CD4-positive, alpha-beta T cell treated with Interleukin-6 for 4 hours (primary cell): ENCODE measurements at regions not wholly inside any gene's neighbourhood (a gene's known extent, or its start where the extent isn't known, plus 50 kb on each side); places are given as distances from the start of the nearest gene placed in this dataset.
"Not testable (repeated sequence)": the region's sequence is repeated elsewhere in the genome, so short reads cannot be mapped to it uniquely, and the experiment has no call there.

Experiments
- DNase-seq: peaks from one replicate; pipeline ENCODE4 v3.0.0-alpha.2; 2020; ENCODE audit warnings: mixed read lengths

DNA sequence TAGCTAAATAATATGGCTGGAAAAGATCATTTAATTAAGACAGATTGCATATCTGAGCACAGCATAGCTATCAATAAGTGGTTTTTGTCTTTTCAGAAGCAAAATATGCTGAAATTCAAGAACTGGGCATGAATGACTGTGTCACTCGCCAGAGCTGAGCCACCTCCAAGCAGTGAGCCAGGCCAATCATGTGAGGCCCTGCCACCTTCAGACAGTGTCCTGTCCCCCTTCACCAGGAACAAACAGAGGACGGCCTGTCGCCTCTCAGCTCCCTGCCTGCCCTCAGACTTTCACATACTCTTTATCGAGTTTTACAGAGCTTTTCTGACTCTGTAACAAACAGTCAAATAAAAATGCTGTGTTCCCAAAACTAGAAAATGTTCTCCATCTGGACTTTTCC is 171.0 kb upstream of the TSC22D1 start:
- no peak for DNase-seq

DNA sequence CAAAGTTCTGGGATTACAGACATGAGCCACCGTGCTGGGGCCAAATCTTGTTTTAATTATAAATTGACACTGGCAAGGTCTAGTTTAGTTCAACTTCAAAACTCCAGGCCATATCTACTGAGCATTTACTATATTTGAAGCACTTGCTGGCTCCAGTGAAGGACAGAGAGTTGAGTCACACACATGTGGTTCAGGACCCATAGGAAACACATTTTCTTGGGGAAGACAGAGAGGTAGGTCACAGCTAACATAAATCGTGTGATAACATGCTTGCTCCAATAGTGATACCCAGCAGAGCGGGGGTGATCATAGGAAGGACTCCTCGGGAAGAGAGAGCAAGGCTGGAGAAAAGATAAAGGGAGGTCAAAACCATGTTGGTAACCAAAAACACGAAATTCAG is 170.6 kb upstream of the TSC22D1 start:
- DNase-seq = no peak

DNA sequence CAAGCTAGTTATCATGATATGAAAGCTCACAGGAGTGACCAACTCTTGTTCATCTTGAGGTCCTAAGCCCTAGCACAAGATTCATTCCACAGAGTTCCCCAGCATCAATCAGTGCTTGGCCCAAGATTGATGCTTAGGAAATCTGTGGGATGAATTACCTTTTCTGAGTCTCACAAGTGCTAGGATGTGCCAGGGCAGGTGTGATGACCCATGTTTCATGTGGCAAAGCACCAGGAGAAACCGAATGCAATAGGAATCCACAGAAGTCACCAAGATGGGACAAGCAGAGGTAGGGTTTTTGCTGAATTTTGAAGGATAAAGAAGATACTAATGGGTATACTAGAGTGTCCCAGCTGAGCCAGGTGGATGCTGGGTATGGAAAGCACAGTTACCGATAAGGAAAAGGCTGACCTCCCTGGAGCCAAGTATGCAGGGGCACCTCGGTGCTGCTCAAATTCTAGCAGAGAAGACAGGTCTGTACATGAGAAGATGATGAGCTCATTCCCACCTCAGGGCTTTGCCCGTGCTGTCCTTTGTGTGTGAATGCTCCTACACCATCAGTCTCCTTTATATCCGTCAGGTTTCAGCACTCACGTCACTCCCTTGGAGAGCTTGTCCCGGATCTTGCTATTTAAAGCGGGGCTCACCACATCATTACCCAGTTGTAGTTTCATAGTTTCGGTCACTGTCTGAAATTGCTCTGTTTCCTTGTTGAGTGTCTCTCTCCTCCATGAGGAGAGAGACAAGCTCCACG is 168.9 kb upstream of the TSC22D1 start:
- no peak for DNase-seq

DNA sequence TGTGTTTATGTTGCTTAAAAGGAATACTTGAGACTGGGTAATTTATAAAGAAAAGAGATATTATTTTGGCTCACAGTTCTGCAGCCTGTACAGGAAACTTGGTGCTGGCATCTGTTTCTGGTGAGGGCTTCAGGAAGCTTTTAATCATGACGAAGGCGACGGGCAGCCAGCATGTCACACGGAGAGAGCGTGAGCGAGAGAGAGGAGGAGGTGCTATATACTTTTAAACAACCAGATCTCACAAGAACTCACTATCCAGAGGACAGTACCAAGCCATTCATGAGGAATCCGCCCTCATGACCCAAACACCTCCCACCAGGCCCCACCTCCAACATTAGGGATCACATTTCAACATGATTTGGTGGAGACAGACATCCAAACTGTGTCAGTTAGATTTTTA is 163.4 kb upstream of the TSC22D1 start:
- DNase-seq = no peak

DNA sequence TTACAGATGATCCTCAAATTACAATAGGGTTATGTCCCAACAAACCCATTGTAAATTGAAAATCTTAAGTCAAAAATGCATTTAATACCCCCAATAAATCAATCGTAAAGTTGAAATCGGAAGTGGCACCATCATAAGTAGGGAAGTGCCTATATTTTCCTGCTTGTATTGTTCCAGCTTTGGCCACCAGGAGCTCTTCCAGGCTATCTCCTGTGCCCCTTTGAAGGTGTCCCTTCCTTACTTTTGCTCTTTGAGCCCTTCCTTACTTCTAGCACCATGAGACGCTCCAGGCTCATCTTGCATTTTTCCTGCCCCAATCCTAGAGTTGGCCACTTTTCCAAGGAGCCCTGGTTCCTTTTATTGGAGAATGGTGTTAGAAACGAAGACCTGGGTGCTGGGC is 163.0 kb upstream of the TSC22D1 start:
- DNase-seq = no peak

DNA sequence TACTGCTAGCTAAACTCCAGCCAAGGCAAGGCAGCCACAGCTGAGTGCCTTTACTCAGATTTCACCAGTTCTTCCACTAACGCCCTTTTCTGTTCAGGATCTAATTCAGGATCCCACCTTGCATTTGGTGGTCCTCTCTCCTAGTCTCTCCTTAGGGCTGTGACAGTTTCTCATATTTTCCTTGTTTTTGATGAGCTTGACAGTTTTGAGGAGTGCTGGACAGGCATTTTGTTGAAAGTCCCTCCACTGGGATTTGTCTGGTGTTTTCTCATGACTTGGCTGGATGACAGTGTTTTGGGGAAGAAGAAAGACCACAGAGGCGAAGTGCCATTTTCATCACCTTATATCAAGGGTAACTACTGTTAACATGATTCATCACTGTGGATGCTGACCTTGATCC is 162.3 kb upstream of the TSC22D1 start:
- no peak for DNase-seq

DNA sequence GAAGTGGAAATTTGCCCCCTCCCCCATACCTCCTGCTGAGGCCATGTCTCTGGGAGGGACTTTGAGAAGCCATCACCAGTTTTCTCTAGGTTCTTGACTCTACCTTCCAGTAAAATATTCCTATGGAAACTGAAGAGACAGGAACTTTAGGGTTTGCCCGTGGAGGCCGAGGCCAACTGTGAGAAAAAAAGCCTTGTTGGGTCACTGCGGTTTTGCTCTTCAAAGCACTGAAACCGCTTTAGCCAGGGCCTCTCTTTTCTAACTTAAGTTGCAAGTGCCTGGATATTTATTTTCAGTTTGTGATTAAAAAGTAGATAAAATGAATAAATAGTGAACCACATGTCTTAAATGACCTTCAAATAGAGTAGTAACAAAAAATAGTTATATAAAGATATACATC is 159.7 kb upstream of the TSC22D1 start:
- no peak for DNase-seq

DNA sequence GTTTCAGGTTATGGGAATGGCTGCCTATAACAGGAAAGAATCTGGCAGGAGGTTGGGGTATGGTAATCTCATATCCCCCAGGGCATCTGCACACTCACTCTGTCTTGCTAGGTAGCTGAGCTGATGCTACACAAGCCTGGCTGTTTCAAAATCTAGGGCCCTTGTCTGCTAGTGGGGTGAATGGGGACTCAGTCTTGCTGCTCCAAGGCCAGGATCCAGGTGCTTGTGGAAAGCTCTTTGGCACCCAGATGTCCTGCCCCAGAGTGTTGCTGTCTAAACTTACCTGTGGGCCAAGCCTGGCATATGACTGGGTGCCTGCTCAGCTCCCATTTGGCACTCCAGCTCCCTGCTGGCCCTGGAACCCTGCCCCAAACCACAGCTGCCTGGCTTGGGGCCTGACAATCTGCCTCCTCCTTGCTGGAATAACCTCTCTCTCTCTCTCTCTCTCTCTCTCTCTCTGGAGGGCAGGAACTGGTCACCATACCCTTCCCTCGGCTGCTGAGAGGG is 158.1 kb upstream of the TSC22D1 start:
- no peak for DNase-seq

DNA sequence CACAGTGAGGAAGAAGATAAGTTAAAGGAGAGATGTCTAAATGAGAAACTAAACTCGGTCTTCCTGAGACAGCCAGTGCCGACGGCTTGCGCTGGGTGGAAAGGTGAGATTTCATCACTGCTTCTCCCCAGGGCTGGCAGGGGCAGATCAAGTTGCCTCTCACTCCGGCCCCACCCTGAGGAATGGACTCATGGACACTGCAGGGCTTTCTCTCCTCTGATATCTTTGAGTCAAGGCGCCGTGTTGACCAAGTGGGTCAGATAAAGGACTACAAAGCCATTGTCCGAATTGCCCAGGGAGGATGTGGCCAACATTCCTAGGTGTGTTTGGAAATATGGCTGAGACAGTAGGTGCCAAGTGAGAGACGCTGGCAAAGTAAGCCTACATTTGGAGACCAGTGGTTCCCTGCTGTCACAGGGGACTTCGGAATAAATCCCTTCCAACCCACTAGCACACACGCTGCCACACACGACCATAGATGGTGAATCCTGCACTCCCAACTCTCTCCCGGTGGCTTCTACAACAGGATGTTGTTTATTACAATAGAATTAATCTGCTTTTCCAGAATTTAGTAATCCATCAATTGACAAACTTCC is 156.5 kb upstream of the TSC22D1 start:
- no peak for DNase-seq

DNA sequence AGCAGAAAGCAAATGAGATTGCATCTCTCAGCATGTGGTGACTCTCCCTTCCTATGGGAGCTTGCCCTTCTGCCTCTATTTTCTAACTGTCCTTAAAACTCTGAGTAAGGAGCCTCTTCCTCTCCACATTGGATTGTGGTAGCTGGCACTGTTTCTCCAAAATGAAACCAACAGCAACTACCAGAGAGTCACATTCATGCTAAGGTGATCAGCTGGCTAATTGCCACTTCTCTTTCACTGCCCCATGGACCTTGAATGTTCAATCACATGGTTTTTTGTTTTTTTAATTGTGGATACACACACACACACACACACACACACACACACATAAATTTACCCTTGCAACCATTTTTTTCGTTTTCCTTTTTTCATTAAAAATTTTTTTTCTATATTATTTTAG is 154.7 kb upstream of the TSC22D1 start:
- no peak for DNase-seq

DNA sequence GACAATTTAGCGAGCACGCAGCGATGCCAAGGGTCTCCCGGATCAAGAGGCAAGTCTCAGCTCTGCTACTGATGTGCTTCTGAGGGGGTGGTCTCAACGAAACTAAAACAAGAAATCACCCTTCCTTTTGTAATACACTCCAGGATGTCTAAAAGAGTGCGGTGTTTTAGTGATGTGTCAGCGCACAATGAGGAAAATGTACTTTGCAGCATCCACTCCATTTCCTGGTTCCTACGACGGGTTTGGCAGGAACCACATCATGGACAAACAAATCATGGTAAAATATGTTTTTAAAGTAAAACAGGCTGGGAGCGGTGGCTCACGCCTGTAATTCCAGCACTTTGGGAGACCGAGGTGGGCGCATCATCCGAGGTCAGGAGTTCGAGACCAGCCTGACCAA is 154.0 kb upstream of the TSC22D1 start:
- no peak for DNase-seq

DNA sequence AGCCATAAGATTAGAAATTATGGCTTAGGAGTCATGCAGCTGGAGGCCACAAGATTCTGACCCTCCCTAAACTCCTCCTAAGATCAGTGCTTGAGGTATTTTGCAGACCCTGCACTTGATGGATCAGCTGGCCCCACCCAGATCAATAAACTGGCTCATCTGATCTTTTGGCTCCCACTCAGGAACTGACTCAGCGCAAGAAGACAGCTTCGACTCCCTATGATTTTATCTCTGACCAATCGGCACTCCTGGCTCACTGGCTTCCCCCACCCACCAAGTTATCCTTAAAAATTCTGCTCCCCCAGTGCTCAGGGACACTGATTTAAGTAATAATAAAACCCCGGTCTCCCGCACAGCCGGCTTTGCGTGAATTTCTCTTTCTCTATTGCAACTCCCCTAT is 151.5 kb upstream of the TSC22D1 start:
- DNase-seq = not testable (repeated sequence)

DNA sequence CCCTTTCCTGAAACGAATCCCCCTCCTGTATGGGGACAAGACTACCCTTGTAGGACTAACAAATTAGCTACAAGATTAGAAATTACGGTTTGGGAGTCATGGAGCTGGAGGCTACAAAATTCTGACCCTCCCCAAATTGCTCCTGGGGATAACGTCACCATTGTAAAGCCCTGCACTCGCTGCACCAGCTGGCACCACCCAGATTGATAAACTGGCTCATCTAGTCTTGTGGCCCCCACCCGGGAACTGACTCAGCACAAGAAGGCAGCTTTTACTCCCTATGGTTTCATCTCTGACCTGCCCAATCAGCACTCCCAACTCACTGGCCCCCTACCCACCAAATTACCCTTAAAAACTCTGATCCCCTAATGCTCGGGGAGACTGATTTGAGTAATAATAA is 150.6 kb upstream of the TSC22D1 start:
- DNase-seq = no peak

DNA sequence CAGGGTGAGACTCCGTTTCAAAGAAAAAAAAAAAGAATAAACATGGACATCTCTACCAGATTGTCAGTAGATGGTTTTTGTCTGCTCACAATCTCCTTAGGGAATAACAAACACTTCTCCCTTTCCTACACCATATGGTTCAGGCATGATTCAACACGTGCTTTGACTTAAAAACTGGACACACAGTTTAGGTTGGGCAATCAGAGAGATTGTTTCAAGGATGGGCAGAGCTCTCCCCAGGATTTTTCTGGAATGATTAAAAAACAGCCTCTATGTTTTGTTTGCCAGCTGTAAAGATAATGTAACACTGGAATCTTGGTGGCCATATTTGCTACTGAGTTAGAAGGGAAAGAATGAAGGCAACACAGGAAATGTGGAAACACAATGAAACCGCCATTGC is 150.1 kb upstream of the TSC22D1 start:
- DNase-seq = no peak

DNA sequence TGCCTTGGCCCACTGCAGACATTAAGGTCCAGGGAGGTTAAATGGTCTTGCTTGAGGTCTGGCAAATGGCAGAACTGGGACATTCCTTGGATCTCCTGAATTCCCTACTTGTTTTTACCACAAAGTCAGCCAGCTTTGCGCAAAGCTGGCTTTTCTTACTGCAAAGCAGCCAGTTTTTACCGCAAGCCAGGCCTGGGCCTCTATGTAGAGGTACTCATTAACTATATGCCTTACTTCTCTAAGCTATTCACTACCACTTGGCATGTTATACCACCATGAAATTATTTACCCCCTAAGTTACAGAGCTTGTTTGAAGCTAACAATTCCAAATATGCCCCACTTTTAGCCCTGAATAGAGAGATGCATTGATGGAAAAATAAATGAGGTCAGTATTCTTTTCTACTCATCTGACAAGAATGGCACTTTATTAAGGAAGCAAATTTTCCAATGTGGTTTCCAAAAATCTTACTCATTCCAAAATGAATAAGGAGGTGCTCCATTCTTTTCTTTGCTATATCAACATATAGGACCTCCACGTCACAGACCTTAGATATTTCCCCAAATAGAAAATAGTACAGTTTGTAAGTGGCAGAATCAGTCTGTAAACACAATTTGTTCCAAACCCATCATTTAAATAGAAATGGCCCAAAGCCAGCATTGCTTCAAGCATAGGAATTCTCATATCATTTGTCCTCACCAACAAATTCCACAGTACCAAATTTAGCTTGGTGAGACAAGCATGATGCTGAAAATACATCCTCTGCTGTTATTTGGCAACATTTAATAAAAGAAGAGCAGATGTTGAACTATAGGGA is 143.9 kb upstream of the TSC22D1 start:
- DNase-seq = no peak

DNA sequence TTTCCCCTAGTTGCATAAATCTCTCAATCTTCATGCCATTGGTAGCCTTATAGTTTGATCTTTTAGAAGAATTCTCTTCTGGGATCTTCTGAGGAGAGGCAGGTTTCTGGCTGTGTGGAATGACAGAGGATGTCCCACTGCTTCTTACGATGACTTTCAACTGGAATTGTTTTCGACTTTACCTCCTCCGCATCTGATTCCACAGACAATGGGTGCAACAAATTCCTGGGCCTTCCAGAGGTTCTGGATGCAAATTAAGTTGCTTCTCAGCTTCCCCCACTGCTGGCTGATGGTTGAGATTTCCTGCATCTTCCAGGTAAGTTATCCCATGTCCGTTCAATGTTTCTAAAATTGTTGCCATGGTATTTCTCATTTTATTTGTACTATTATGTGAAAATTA is 142.3 kb upstream of the TSC22D1 start:
- DNase-seq = no peak

DNA sequence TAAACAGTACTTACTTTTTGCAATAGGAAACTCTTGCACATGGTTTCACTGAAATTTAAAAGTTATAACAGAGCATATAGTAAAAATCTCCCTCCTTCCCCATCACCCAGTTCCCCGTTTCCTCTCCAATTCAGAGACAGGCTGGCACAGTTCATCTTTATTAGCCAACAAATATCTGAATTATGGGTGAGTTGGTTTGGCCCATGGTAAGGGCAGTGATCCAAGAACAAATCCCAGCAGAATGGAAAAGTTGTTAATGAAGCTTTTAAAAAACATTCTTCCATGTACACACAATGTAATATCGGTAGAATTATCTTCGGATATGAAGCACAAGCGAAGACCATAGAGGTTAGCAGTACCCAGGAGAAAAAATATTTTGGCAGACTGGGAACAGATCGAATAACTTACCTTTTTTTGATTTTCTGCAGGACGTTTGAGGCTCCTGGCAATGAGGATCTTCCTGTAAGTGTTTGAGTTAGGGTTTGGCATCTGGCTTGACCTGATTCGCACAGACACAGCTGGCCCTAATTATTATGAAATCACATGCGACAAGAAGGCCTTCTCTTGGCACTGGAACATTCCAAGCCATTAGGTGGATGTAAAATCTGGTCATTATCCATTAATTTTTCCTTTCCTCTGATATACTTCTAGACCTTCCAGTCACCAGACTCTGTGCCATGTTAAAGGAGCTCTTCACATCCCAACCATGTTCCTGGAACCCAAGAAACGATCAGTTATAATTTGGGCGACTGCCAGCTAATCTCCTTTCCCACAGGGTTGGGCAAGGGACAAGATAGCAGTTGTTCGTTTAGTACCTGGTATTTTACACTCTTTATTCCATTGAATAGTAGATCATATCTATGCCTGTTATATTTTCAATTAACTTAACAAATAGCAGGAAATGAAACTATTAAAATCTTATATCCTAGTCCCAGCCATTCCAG is 139.4 kb upstream of the TSC22D1 start:
- no peak for DNase-seq

DNA sequence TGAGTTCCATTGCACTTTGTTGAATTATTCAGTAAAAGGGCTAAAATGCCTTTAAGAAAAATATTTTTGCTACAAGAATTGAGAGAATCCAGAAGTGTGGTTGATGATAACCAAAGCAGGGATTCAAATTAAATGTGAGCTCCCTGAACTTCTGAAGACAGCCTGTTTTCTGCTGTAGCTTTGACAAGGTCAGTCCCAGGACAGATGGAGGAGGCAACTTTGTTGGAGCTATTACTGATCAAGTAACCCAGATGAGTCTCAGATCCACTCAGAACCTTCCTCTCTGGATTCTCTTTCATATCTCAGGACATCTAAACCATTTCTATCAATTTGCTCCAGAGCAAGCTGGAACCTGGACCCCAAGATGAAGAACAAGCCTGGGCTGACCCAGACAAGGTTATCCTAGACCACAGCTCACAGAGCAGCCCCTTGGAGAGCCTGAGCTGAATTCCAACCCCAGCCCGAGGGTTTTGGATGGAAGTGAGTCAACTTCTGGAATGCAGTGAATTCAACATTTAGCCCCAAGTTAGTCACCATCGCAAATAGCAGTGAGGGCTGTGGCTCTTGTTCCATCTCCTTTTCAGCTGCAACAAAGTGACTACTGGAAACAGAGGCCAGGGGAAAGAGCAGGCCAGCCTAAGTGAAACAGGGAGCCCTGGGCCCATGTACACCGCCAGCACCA is 137.8 kb upstream of the TSC22D1 start:
- no peak for DNase-seq

DNA sequence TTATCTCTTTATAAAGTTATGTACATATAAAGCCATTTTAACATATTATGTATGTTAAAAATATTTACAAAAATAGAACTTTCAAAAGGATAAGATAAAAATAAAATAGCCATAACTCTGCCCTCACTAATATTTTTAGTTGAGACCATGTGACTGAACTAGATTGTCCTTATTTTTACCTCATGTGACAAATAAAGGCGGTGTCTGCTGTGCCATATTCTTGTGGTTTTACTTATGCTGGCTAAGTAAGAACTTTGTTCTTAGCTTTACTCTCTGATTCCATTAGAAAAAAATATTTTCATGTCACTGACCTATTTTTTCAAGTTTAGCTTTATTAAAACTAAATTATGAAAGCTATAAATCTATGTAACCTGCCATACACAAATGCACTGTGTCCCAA is 135.6 kb upstream of the TSC22D1 start:
- DNase-seq = no peak

DNA sequence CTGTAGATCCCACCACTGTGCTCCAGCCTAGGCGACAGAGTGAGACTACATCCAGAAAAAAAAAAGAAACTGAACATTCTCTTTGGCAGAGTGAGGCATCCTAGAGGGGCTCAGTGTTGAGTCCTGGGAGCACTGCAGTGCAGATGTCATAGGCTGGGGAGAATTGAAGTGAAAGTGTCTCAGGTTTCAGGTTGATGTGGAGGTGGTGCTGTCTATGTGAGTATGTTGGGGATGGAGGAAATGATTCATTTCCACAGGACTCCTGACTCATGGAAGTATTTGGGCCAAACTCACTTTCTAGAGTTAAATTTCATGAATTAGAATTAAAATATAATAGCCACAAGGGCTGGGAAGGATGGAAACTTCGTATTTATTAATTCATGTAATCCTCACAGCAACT is 134.4 kb upstream of the TSC22D1 start:
- no peak for DNase-seq

DNA sequence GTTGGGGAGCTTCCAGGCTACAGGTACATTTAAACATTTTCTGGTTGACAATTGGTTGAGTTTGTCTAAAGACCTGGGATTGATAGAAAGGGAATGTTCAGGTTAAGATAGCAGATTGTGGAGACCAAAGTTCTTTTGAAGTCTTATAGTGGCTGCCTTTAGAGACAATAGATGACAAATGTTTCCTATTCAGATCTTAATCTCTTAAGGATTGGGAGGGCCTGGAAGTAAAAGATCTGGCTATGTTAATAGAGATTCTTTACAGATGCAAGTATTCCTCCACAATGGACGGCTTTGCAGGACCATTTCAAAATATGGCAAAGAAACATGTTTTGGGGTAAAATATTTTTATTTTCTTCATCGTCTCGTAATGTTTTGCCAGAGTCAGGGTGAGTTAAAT is 128.7 kb upstream of the TSC22D1 start:
- not testable (repeated sequence) for DNase-seq

DNA sequence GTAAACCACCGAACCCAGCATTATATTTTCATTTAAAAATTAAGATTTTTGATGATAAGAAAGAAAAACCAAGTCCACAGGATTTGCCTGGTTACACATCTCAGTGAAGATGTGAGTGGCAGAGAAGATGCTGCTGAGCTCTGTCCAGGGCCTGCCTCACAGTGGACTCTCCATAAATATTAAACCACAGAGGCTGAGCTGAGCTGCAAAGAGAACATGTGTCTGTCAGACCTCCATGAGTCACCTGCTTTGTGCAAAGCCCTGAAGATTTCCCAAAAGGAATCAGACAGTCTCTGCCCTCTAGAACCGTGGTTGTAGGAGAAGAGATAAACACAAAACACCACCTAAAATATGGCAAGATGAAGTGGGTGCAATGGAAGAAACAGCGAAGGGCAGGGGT is 127.2 kb upstream of the TSC22D1 start:
- DNase-seq = no peak
